Astrocyte (in vitro differentiated cells and primary cell): ENCODE measurements at regions not wholly inside any gene's neighbourhood (a gene's known extent, or its start where the extent isn't known, plus 50 kb on each side); places are given as distances from the start of the nearest gene placed in this dataset.

ENCODE experiments used
- DNase-seq: peaks from one replicate; pipeline ENCODE4 v3.0.0-alpha.2; 2010; ENCODE audit warnings: low read depth
- FAIRE-seq: peaks from 2 replicates; lab custom pipeline; 2011; peaks lifted over from hg19 to GRCh38; lab: Jason Lieb, UNC
- H2AFZ ChIP-seq: 2 replicates; pipeline ENCODE4 v1.6.0; 2012; ENCODE audit warnings: low read depth, low read length, inconsistent platforms
- H3K27ac ChIP-seq: 2 replicates; pipeline ENCODE4 v1.5.1; 2011; ENCODE audit warnings: low read depth, low read length, inconsistent platforms
- H3K27me3 ChIP-seq: 2 replicates; pipeline ENCODE4 v1.6.0; 2011; ENCODE audit warnings: low read length, inconsistent platforms; ENCODE audit not compliant: insufficient read depth
- H3K36me3 ChIP-seq: 2 replicates; pipeline ENCODE4 v1.5.1; 2011; ENCODE audit warnings: low read length, inconsistent platforms; ENCODE audit not compliant: insufficient read depth
- H3K4me1 ChIP-seq: 2 replicates; pipeline ENCODE4 v1.5.1; 2011; ENCODE audit warnings: low read length, inconsistent platforms; ENCODE audit not compliant: insufficient read depth
- H3K4me2 ChIP-seq: 2 replicates; pipeline ENCODE4 v1.6.0; 2012; ENCODE audit warnings: low read length, inconsistent platforms
- H3K4me3 ChIP-seq: 2 replicates; pipeline ENCODE4 v1.5.1; 2011; ENCODE audit warnings: low read depth, mild to moderate bottlenecking, low read length, inconsistent platforms; ENCODE audit not compliant: insufficient read depth
- H3K79me2 ChIP-seq: 2 replicates; pipeline ENCODE4 v1.6.0; 2012; ENCODE audit warnings: mild to moderate bottlenecking, low read length, inconsistent platforms; ENCODE audit not compliant: insufficient read depth
- H3K9ac ChIP-seq: 2 replicates; pipeline ENCODE4 v1.6.0; 2012; ENCODE audit warnings: mild to moderate bottlenecking, low read length, inconsistent platforms
- H3K9me3 ChIP-seq: 2 replicates; pipeline ENCODE4 v1.5.1; 2012; ENCODE audit warnings: low read depth, mild to moderate bottlenecking, low read length, inconsistent platforms; ENCODE audit not compliant: insufficient read depth
- H4K20me1 ChIP-seq: 2 replicates; pipeline ENCODE4 v1.6.0; 2012; ENCODE audit warnings: low read length, inconsistent platforms; ENCODE audit not compliant: insufficient read depth
- H3K27ac Mint-ChIP-seq: one replicate; pipeline ENCODE4 v1.8.0; 2021; ENCODE audit warnings: mild to moderate bottlenecking, mixed read lengths; ENCODE audit not compliant: unreplicated experiment
- H3K27me3 Mint-ChIP-seq: one replicate; pipeline ENCODE4 v1.8.0; 2021; ENCODE audit warnings: low read depth, mixed read lengths; ENCODE audit not compliant: unreplicated experiment
- H3K36me3 Mint-ChIP-seq: one replicate; pipeline ENCODE4 v1.8.0; 2021; ENCODE audit warnings: low read depth, mixed read lengths; ENCODE audit not compliant: unreplicated experiment
- H3K4me1 Mint-ChIP-seq: one replicate; pipeline ENCODE4 v1.8.0; 2021; ENCODE audit warnings: low read depth, mixed read lengths; ENCODE audit not compliant: unreplicated experiment
- H3K4me3 Mint-ChIP-seq: one replicate; pipeline ENCODE4 v1.8.0; 2021; ENCODE audit warnings: mild to moderate bottlenecking, moderate library complexity, mixed read lengths; ENCODE audit not compliant: unreplicated experiment
- H3K9me3 Mint-ChIP-seq: one replicate; pipeline ENCODE4 v1.8.0; 2021; ENCODE audit warnings: mild to moderate bottlenecking, mixed read lengths; ENCODE audit not compliant: unreplicated experiment
- CTCF ChIP-seq: IDR thresholded peaks from 2 replicates; pipeline ENCODE4 v1.5.1; 2011; ENCODE audit warnings: low read depth, mild to moderate bottlenecking, inconsistent platforms, low read length, moderate library complexity; ENCODE audit not compliant: insufficient read depth
- EZH2 ChIP-seq: IDR thresholded peaks from 2 replicates; pipeline ENCODE4 v1.6.1; 2012; ENCODE audit warnings: mild to moderate bottlenecking, low read length, inconsistent platforms; ENCODE audit not compliant: insufficient read depth

- Histone ChIP-seq H3K4me3 (no peak overlapping the region), H3K36me3 (no peaks in the 10 kb centered on the region), H3K4me2 (no peak overlapping the region), H2AFZ (no peak overlapping the region), H3K4me1 (no peaks in the 10 kb centered on the region), H3K27me3 (peaks cover 10% of the 10 kb centered on the region), H3K79me2 (no peaks in the 10 kb centered on the region), H3K27ac (no peak overlapping the region), H3K9ac (no peak overlapping the region), H3K9me3 (no peaks in the 10 kb centered on the region), H4K20me1 (no peaks in the 10 kb centered on the region)
- DNase-seq (peak; percentile 21), FAIRE-seq (no peak)
- Mint-ChIP-seq H3K9me3 (peaks cover 3% of the 10 kb centered on the region), H3K4me3 (no peak overlapping the region), H3K27me3 (peaks cover 3% of the 10 kb centered on the region), H3K4me1 (peaks cover 19% of the 10 kb centered on the region), H3K36me3 (no peaks in the 10 kb centered on the region), H3K27ac (no peak overlapping the region)
- TF ChIP-seq CTCF (peak; percentile 17), EZH2 (no peak)
Measured at GRCh38 chr21:38712071-38712470, 93.7 kb upstream of the ETS2 start.

DNA sequence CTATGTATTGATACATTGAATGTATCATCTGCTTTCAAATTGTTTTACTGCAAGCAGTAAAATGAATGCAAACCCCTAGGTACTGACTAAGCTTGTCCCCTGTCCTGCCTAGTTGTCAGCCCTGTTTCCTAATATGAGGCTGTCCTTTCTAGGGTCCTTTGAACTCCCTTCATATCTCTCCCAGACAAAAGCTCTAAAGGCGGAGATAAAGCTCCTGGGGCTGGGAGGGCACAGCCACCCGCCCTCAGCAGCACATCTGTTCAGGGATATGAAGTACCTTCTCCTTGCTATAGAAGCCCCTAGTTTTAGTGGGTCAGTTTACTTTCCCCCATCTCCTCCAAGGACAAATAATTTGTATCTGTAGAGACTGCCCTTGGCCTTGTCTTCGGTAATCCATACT, 93.1 kb upstream of the ETS2 start:
- H3K4me3 Mint-ChIP-seq = no peak overlapping the region
- no peak overlapping the region for H2AFZ ChIP-seq
- no peaks in the 10 kb centered on the region for H3K36me3 ChIP-seq
- H3K9me3 Mint-ChIP-seq = peaks cover 3% of the 10 kb centered on the region
- H4K20me1 ChIP-seq = no peaks in the 10 kb centered on the region
- no peak overlapping the region for H3K4me2 ChIP-seq
- H3K9ac ChIP-seq = no peak overlapping the region
- H3K9me3 ChIP-seq = no peaks in the 10 kb centered on the region
- H3K4me1 ChIP-seq = no peaks in the 10 kb centered on the region
- no peaks in the 10 kb centered on the region for H3K79me2 ChIP-seq
- H3K36me3 Mint-ChIP-seq = no peaks in the 10 kb centered on the region
- DNase-seq (no peak), FAIRE-seq (no peak)
- H3K4me1 Mint-ChIP-seq = peaks cover 25% of the 10 kb centered on the region
- no peak for TF ChIP-seq EZH2
- TF ChIP-seq CTCF = no peak
- H3K27ac ChIP-seq = no peak overlapping the region
- peaks cover 10% of the 10 kb centered on the region for H3K27me3 ChIP-seq
- H3K27ac Mint-ChIP-seq = no peak overlapping the region
- H3K27me3 Mint-ChIP-seq = peaks cover 3% of the 10 kb centered on the region
- H3K4me3 ChIP-seq = no peak overlapping the region

DNA sequence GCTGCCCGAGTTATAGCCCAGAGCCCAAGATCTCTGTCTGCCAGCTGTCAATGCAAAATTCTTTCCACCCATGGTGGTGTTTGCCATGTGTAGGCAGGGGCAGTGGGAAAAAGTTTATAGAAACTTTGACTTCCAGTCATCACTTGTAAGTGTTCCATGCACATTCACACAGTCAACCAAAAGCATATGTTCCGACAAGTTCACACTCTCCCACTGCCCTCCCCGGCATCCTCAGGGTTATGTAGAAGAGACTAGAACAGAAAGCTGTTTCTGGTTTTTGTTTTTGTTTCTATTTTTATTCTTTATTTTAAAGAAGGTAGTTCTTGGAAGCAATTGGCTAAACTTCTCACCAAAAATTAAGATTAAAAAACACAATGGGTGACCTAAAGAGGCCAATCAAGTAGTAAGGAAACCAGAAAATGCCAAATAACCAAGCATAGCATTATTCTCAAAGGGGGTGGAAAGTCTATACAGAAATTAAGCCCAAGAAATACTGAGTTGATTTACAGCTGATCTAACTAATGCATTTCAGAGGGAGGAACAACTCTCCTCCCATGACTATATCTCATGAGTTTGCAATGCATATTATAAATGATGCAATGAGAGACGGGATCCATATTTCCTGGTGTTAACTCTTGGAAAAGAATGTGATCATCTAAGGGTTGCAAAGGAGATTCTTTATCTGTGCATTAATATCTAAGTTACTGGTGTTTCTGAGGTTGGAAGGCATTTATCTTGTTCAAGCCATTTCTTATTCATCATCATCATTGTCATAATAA, 91.5 kb upstream of the ETS2 start:
- no peaks in the 10 kb centered on the region for H3K79me2 ChIP-seq
- H3K27ac ChIP-seq = no peak overlapping the region
- peaks cover 27% of the 10 kb centered on the region for H3K4me1 Mint-ChIP-seq
- TF ChIP-seq EZH2 (no peak), CTCF (no peak)
- H3K36me3 Mint-ChIP-seq = no peaks in the 10 kb centered on the region
- no peak overlapping the region for H3K4me3 Mint-ChIP-seq
- FAIRE-seq (no peak), DNase-seq (no peak)
- no peak overlapping the region for H3K27ac Mint-ChIP-seq
- peaks cover 3% of the 10 kb centered on the region for H3K27me3 Mint-ChIP-seq
- no peak overlapping the region for H3K4me3 ChIP-seq
- peaks cover 14% of the 10 kb centered on the region for H3K27me3 ChIP-seq
- H4K20me1 ChIP-seq = no peaks in the 10 kb centered on the region
- H3K9ac ChIP-seq = no peak overlapping the region
- no peaks in the 10 kb centered on the region for H3K4me1 ChIP-seq
- peaks cover 3% of the 10 kb centered on the region for H3K9me3 Mint-ChIP-seq
- no peaks in the 10 kb centered on the region for H3K9me3 ChIP-seq
- no peaks in the 10 kb centered on the region for H3K36me3 ChIP-seq
- H2AFZ ChIP-seq = no peak overlapping the region
- no peak overlapping the region for H3K4me2 ChIP-seq
